HEK293T (cell line): ENCODE measurements at regions not wholly inside any gene's neighbourhood (a gene's known extent, or its start where the extent isn't known, plus 50 kb on each side); places are given as distances from the start of the nearest gene placed in this dataset.
A peak's percentile ranks its signal among the peaks of the same experiment; 100 is the strongest.

ENCODE experiments used
- CTCF ChIA-PET: fragments of 350-600 bp; formaldehyde crosslinking; extraction: SDS; loops from one replicate; lab custom pipeline; 2021; ENCODE audit warnings: antibody characterized with exemption, inconsistent platforms; lab: Yijun Ruan, JAX
- POLR2A ChIA-PET: fragments of 350-600 bp; formaldehyde crosslinking; extraction: SDS; loops from one replicate; lab custom pipeline; 2020; ENCODE audit warnings: antibody characterized with exemption, inconsistent platforms; lab: Yijun Ruan, JAX
- DNase-seq: peaks from one replicate; pipeline ENCODE4 v3.0.0; 2012; ENCODE audit warnings: mixed read lengths; ENCODE audit errors: extremely low spot score
- ARNT ChIP-seq: fragments of 450-650 bp; IDR thresholded peaks from 2 replicates; pipeline ENCODE4 v1.6.1; 2017; ENCODE audit warnings: mild to moderate bottlenecking
- BHLHE40 ChIP-seq: fragments of 450-650 bp; IDR thresholded peaks from 2 replicates; pipeline ENCODE4 v1.6.1; 2016; ENCODE audit warnings: mild to moderate bottlenecking, moderate library complexity, borderline replicate concordance
- CTBP1 ChIP-seq: fragments of 450-650 bp; IDR thresholded peaks from 2 replicates; pipeline ENCODE4 v1.6.1; 2016; ENCODE audit warnings: borderline replicate concordance
- ELF4 ChIP-seq: fragments of 450-650 bp; IDR thresholded peaks from 2 replicates; pipeline ENCODE4 v1.6.1; 2017; ENCODE audit warnings: antibody characterized with exemption
- FOXA1 ChIP-seq: fragments of 450-650 bp; IDR thresholded peaks from 2 replicates; pipeline ENCODE4 v1.6.1; 2016; ENCODE audit warnings: mild to moderate bottlenecking
- FOXK2 ChIP-seq: fragments of 450-650 bp; IDR thresholded peaks from 2 replicates; pipeline ENCODE4 v1.6.1; 2016; ENCODE audit warnings: mild to moderate bottlenecking
- FOXM1 ChIP-seq: fragments of 450-650 bp; IDR thresholded peaks from 2 replicates; pipeline ENCODE4 v1.6.1; 2017; ENCODE audit warnings: mild to moderate bottlenecking, borderline replicate concordance
- HDGF ChIP-seq: fragments of 450-650 bp; IDR thresholded peaks from 2 replicates; pipeline ENCODE4 v1.6.1; 2017; ENCODE audit warnings: antibody characterized with exemption, borderline replicate concordance
- L3MBTL2 ChIP-seq: fragments of 450-650 bp; conservative IDR thresholded peaks from 2 replicates; pipeline ENCODE4 v1.6.1; 2016; ENCODE audit warnings: mild to moderate bottlenecking
- LEF1 ChIP-seq: fragments of 450-650 bp; IDR thresholded peaks from 2 replicates; pipeline ENCODE4 v1.6.1; 2017; ENCODE audit warnings: mild to moderate bottlenecking, borderline replicate concordance
- NFRKB ChIP-seq: fragments of 450-650 bp; IDR thresholded peaks from 2 replicates; pipeline ENCODE4 v1.6.1; 2016; ENCODE audit warnings: mild to moderate bottlenecking, moderate library complexity
- PKNOX1 ChIP-seq: fragments of 450-650 bp; IDR thresholded peaks from 2 replicates; pipeline ENCODE4 v1.6.1; 2016
- SP1 ChIP-seq: fragments of 450-650 bp; IDR thresholded peaks from 2 replicates; pipeline ENCODE4 v1.6.1; 2017
- SUZ12 ChIP-seq: fragments of 450-650 bp; IDR thresholded peaks from 2 replicates; pipeline ENCODE4 v1.6.1; 2016; ENCODE audit warnings: mild to moderate bottlenecking
- TARDBP ChIP-seq: fragments of 450-650 bp; IDR thresholded peaks from 2 replicates; pipeline ENCODE4 v1.6.1; 2016
- ZNF384 ChIP-seq: fragments of 450-650 bp; IDR thresholded peaks from 2 replicates; pipeline ENCODE4 v1.6.1; 2016

GRCh38 chr3:177345049-177345972, 148.0 kb upstream of the TBL1XR1 start:
- DNase-seq = peak; percentile 72
- ChIA-PET POLR2A (no interaction called here), CTCF (no interaction called here)
- TF ChIP-seq ELF4 = no peak
- no peak for TF ChIP-seq SP1
- no peak for TF ChIP-seq FOXK2
- TF ChIP-seq FOXA1 = no peak
- no peak for TF ChIP-seq L3MBTL2
- no peak for TF ChIP-seq LEF1
- TF ChIP-seq SUZ12 = no peak

- POLR2A ChIA-PET = no interaction called here
- DNase-seq = no peak
- CTCF ChIA-PET = interaction anchor here (0.6 kb wide), 1 partner anchor 1674 kb away, joined by 3 read pairs; no protein-coding TSS in a partner anchor
- no peak for TF ChIP-seq ARNT
- no peak for TF ChIP-seq SP1
- TF ChIP-seq LEF1 = no peak
- TF ChIP-seq ZNF384 = no peak
- no peak for TF ChIP-seq PKNOX1
Observed at GRCh38 chr3:177345973-177346503, 148.8 kb upstream of the TBL1XR1 start.

GRCh38 chr3:177346878-177347277, 149.6 kb upstream of the TBL1XR1 start:
- TF ChIP-seq L3MBTL2 = no peak
- TF ChIP-seq FOXA1 = no peak
- no peak for TF ChIP-seq ELF4
- no peak for TF ChIP-seq FOXK2
- TF ChIP-seq SUZ12 = no peak
- TF ChIP-seq NFRKB = no peak
- no peak for TF ChIP-seq ZNF384
- TF ChIP-seq CTBP1 = no peak
- no peak for TF ChIP-seq TARDBP
- no peak for TF ChIP-seq SP1
- no peak for TF ChIP-seq ARNT
- TF ChIP-seq PKNOX1 = no peak
- no peak for TF ChIP-seq HDGF
- no peak for TF ChIP-seq LEF1
- POLR2A ChIA-PET = no interaction called here
- CTCF ChIA-PET = no interaction called here
- DNase-seq = no peak

GRCh38 chr3:177347611-177348010, 150.3 kb upstream of the TBL1XR1 start:
- TF ChIP-seq FOXA1 (no peak), FOXK2 (no peak), NFRKB (no peak), L3MBTL2 (no peak), PKNOX1 (no peak), ZNF384 (no peak), CTBP1 (no peak), BHLHE40 (no peak), HDGF (no peak), SUZ12 (no peak), ELF4 (no peak), FOXM1 (no peak), ARNT (no peak), LEF1 (no peak), SP1 (no peak), TARDBP (no peak)
- DNase-seq = no peak
- POLR2A ChIA-PET = no interaction called here
- CTCF ChIA-PET = no interaction called here

- POLR2A ChIA-PET = interaction anchor here (0.7 kb wide), 1 partner anchor 10 kb away, joined by 3 read pairs; no protein-coding TSS in a partner anchor
- TF ChIP-seq ARNT = no peak
- TF ChIP-seq NFRKB = no peak
- TF ChIP-seq ZNF384 = no peak
- no peak for TF ChIP-seq TARDBP
- TF ChIP-seq FOXM1 = no peak
- no peak for TF ChIP-seq BHLHE40
- no peak for TF ChIP-seq SUZ12
- no peak for TF ChIP-seq L3MBTL2
- TF ChIP-seq ELF4 = no peak
- no peak for TF ChIP-seq PKNOX1
- TF ChIP-seq FOXK2 = no peak
- no peak for DNase-seq
- CTCF ChIA-PET = no interaction called here
Observed at GRCh38 chr3:177348974-177349373, 151.7 kb upstream of the TBL1XR1 start.
